Fibroblast of the aortic adventitia (primary cell): ENCODE measurements at regions not wholly inside any gene's neighbourhood (a gene's known extent, or its start where the extent isn't known, plus 50 kb on each side); places are given as distances from the start of the nearest gene placed in this dataset.

Experiments
- DNase-seq: peaks from one replicate; pipeline ENCODE4 v3.0.0-alpha.2; 2010; ENCODE audit warnings: low read depth
- H3K4me3 ChIP-seq: 2 replicates; pipeline ENCODE4 v1.5.1; 2011; ENCODE audit warnings: low read depth, mild to moderate bottlenecking, control low read depth, low read length, moderate library complexity
- TF ChIP-seq, protein P1 (sequence below): IDR thresholded peaks from 2 replicates; pipeline ENCODE4 v1.5.1; 2011; ENCODE audit warnings: mild to moderate bottlenecking, low read length, control low read depth, inconsistent platforms; ENCODE audit not compliant: insufficient read depth

DNA sequence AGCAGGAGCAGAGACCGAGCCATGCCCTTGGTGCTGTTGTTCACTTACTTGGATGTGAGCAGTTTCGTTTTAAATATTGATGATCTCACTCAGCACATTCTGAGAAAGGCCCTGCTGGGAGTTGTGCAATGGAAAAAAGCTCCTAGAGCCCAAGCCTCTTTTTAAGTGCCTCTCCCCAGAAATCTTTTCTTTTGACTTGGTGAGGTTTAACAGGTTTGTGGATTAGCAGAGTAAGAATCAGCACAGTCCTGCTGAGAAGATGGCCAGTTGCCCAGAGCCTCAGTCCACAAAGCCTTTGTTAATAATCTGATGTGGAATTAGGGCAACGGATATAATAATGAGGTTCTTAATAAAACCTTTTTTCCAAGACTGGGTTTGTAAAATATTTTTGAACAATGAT is 157.5 kb upstream of the ATP6AP2 start:
- TF ChIP-seq, protein P1, sequence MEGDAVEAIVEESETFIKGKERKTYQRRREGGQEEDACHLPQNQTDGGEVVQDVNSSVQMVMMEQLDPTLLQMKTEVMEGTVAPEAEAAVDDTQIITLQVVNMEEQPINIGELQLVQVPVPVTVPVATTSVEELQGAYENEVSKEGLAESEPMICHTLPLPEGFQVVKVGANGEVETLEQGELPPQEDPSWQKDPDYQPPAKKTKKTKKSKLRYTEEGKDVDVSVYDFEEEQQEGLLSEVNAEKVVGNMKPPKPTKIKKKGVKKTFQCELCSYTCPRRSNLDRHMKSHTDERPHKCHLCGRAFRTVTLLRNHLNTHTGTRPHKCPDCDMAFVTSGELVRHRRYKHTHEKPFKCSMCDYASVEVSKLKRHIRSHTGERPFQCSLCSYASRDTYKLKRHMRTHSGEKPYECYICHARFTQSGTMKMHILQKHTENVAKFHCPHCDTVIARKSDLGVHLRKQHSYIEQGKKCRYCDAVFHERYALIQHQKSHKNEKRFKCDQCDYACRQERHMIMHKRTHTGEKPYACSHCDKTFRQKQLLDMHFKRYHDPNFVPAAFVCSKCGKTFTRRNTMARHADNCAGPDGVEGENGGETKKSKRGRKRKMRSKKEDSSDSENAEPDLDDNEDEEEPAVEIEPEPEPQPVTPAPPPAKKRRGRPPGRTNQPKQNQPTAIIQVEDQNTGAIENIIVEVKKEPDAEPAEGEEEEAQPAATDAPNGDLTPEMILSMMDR, result no peak

GRCh38 chrX:40422021-40422420 is 158.7 kb upstream of the ATP6AP2 start:
- no peak overlapping the region for H3K4me3 ChIP-seq
- TF ChIP-seq, protein P1, result no peak
- no peak for DNase-seq

More for the DNA sequence above, 157.5 kb upstream of the ATP6AP2 start:
- H3K4me3 ChIP-seq, result no peak overlapping the region
- DNase-seq, result no peak

GRCh38 chrX:40420899-40421729 is 159.7 kb upstream of the ATP6AP2 start:
- no peak overlapping the region for H3K4me3 ChIP-seq
- TF ChIP-seq, protein P1, result no peak
- peak; percentile 6 for DNase-seq

GRCh38 chrX:40418813-40419195 is 162.0 kb upstream of the ATP6AP2 start:
- DNase-seq, result no peak
- no peak overlapping the region for H3K4me3 ChIP-seq
- TF ChIP-seq, protein P1, result no peak

- no peak overlapping the region for H3K4me3 ChIP-seq
- TF ChIP-seq, protein P1, result no peak
- DNase-seq, result no peak
These were observed 162.5 kb upstream of the ATP6AP2 start for GRCh38 chrX:40418146-40418812.

- DNase-seq, result no peak
- no peak overlapping the region for H3K4me3 ChIP-seq
- TF ChIP-seq, protein P1, result no peak
These were observed 165.1 kb upstream of the ATP6AP2 start for GRCh38 chrX:40415675-40416074.
